ENCODE measurements at regions not wholly inside any gene's neighbourhood (a gene's known extent, or its start where the extent isn't known, plus 50 kb on each side); places are given as distances from the start of the nearest gene placed in this dataset.

GRCh38 chr9:21746550-21746949 is 55.9 kb upstream of the MTAP start:
- no peak for DNase-seq

GRCh38 chr9:21747175-21747574 is 55.3 kb upstream of the MTAP start:
- no peak for DNase-seq

GRCh38 chr9:21750021-21750735 is 52.3 kb upstream of the MTAP start:
- no peak for DNase-seq

- no peak for DNase-seq
These were observed 50.4 kb upstream of the MTAP start for GRCh38 chr9:21751998-21752397.

Data from anterior cingulate cortex (tissue), 58 donors.